ENCODE measurements at regions not wholly inside any gene's neighbourhood (a gene's known extent, or its start where the extent isn't known, plus 50 kb on each side); places are given as distances from the start of the nearest gene placed in this dataset.

GRCh38 chr6:155782739-155783459, 327.3 kb upstream of the NOX3 start:
- in situ Hi-C loops (cut with MboI): no loop called here
- 53 to 57% methylated on average over 9 of the region's 9 CpGs for WGBS, 2 experiments (ENCODE audit: low coverage in 1 of 2, low lambda C conversion rate in 2 of 2, missing lambda C conversion rate in 2 of 2)
- Histone ChIP-seq H3K4me3 (peak overlapping the region; percentile 22; the same call in 1 of the 2 replicates), H3K79me2 (ENCODE audit: insufficient read depth) (no peaks in the 10 kb centered on the region), H3K9me2 (ENCODE audit: insufficient read depth) (no peaks in the 10 kb centered on the region), H3K9ac (peak overlapping the region; percentile 37; the same call in 1 of the 2 replicates), H3F3A (ENCODE audit: insufficient read depth) (peaks cover 10% of the 10 kb centered on the region), H3K27ac (peak overlapping the region; percentile 82), H4K20me1 (ENCODE audit: insufficient read depth) (no peaks in the 10 kb centered on the region), H3K9me3 (ENCODE audit: low read depth) (no peaks in the 10 kb centered on the region), H3K4me2 (ENCODE audit: unreplicated experiment) (peak overlapping the region; percentile 64), H3K27me3 (replicated peaks; ENCODE audit: insufficient read depth) (no peaks in the 10 kb centered on the region), H3K36me3 (ENCODE audit: low read depth) (no peaks in the 10 kb centered on the region), H2AFZ (peak overlapping the region; percentile 69), H3K4me1 (ENCODE audit: insufficient read depth) (peaks cover 24% of the 10 kb centered on the region)
- no peak for TF ChIP-seq EZH2 (IDR thresholded peaks at IDR 0.05; ENCODE audit: insufficient read depth, poor library complexity, severe bottlenecking)
- TF ChIP-seq EZH2phosphoT487 (IDR thresholded peaks at IDR 0.05; ENCODE audit: insufficient read depth, low read depth): no peak
- peak; percentile 46 for DNase-seq

GRCh38 chr6:155782320-155782731, 326.7 kb upstream of the NOX3 start:
- peak overlapping the region; percentile 43 for H3K9ac ChIP-seq
- in situ Hi-C loops (cut with MboI): no loop called here

DNA sequence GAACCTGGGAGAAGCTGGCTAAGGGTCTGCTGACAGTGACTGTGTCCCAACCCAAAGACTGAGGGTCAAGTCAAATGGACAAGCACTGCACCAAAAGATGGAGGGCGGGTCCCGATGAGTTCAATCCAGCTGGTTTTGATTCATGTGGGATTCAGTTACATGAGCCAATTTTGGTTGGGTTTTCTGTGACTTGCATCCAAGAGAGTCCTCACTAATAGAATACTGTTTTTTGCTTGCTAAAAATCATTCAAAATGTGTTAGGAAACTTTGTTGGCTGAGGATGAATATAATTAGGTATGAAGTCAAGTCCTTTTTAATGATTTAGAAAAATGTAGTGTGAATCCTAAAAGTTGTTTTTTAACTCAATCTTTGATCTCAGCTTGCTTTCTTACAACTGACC, 323.8 kb upstream of the NOX3 start:
- Histone ChIP-seq H3K4me2 (ENCODE audit: unreplicated experiment) (no peak overlapping the region), H4K20me1 (ENCODE audit: insufficient read depth) (no peaks in the 10 kb centered on the region), H3F3A (ENCODE audit: insufficient read depth) (peaks cover 10% of the 10 kb centered on the region), H3K9me3 (ENCODE audit: low read depth) (no peaks in the 10 kb centered on the region), H3K36me3 (ENCODE audit: low read depth) (no peaks in the 10 kb centered on the region), H3K4me1 (ENCODE audit: insufficient read depth) (peaks cover 24% of the 10 kb centered on the region), H2AFZ (no peak overlapping the region), H3K9me2 (ENCODE audit: insufficient read depth) (no peaks in the 10 kb centered on the region), H3K27ac (no peak overlapping the region), H3K9ac (no peak overlapping the region), H3K4me3 (no peak overlapping the region), H3K79me2 (ENCODE audit: insufficient read depth) (no peaks in the 10 kb centered on the region), H3K27me3 (replicated peaks; ENCODE audit: insufficient read depth) (no peaks in the 10 kb centered on the region)
- in situ Hi-C loops (cut with MboI): no loop called here
- DNase-seq: no peak
- WGBS, 2 experiments (ENCODE audit: low coverage in 1 of 2, low lambda C conversion rate in 2 of 2, missing lambda C conversion rate in 2 of 2): 9 to 16% methylated on average over 2 of the region's 2 CpGs
- TF ChIP-seq EZH2phosphoT487 (IDR thresholded peaks at IDR 0.05; ENCODE audit: insufficient read depth, low read depth): no peak
- TF ChIP-seq EZH2 (IDR thresholded peaks at IDR 0.05; ENCODE audit: insufficient read depth, poor library complexity, severe bottlenecking): no peak

More at GRCh38 chr6:155782320-155782731, 326.7 kb upstream of the NOX3 start:
- H3K9me3 ChIP-seq (ENCODE audit: low read depth): no peaks in the 10 kb centered on the region
- H3K36me3 ChIP-seq (ENCODE audit: low read depth): no peaks in the 10 kb centered on the region
- no peaks in the 10 kb centered on the region for H3K9me2 ChIP-seq (ENCODE audit: insufficient read depth)
- H3K79me2 ChIP-seq (ENCODE audit: insufficient read depth): no peaks in the 10 kb centered on the region
- no peak for TF ChIP-seq EZH2 (IDR thresholded peaks at IDR 0.05; ENCODE audit: insufficient read depth, poor library complexity, severe bottlenecking)
- TF ChIP-seq EZH2phosphoT487 (IDR thresholded peaks at IDR 0.05; ENCODE audit: insufficient read depth, low read depth): no peak
- DNase-seq: peak; percentile 78
- H3F3A ChIP-seq (ENCODE audit: insufficient read depth): peaks cover 10% of the 10 kb centered on the region
- peak overlapping the region; percentile 69 for H2AFZ ChIP-seq
- no peaks in the 10 kb centered on the region for H4K20me1 ChIP-seq (ENCODE audit: insufficient read depth)
- H3K27me3 ChIP-seq (replicated peaks; ENCODE audit: insufficient read depth): no peaks in the 10 kb centered on the region
- H3K4me2 ChIP-seq (ENCODE audit: unreplicated experiment): peak overlapping the region; percentile 64
- H3K4me1 ChIP-seq (ENCODE audit: insufficient read depth): peaks cover 24% of the 10 kb centered on the region
- H3K4me3 ChIP-seq: peak overlapping the region; percentile 22; the same call in 1 of the 2 replicates
- peak overlapping the region; percentile 82 for H3K27ac ChIP-seq

DNA sequence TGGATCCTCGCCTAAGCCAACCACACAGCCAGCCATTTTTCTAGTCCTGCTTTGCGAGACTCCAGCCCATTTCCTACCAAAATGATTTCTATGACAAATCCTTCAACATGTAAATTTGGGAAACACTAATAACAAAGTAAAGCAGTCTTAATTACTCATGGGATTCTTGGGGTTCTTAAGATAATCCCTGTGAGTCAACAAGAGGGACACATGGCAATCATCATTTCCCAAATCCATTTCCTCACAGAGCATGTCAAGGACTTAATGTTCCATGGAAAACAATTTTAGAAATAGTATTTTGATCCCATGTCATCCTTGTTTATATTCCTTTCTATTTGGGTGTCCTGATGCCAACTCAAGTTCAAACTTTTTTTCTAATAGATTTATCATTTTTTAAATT, 322.7 kb upstream of the NOX3 start:
- H3K9me3 ChIP-seq (ENCODE audit: low read depth): no peaks in the 10 kb centered on the region
- no peaks in the 10 kb centered on the region for H3K9me2 ChIP-seq (ENCODE audit: insufficient read depth)
- DNase-seq: no peak
- no peaks in the 10 kb centered on the region for H3K27me3 ChIP-seq (replicated peaks; ENCODE audit: insufficient read depth)
- no peaks in the 10 kb centered on the region for H4K20me1 ChIP-seq (ENCODE audit: insufficient read depth)
- no peak overlapping the region for H3K4me3 ChIP-seq
- no peaks in the 10 kb centered on the region for H3K79me2 ChIP-seq (ENCODE audit: insufficient read depth)
- no peak overlapping the region for H3K4me2 ChIP-seq (ENCODE audit: unreplicated experiment)
- peaks cover 10% of the 10 kb centered on the region for H3F3A ChIP-seq (ENCODE audit: insufficient read depth)
- no peak for TF ChIP-seq EZH2 (IDR thresholded peaks at IDR 0.05; ENCODE audit: insufficient read depth, poor library complexity, severe bottlenecking)
- TF ChIP-seq EZH2phosphoT487 (IDR thresholded peaks at IDR 0.05; ENCODE audit: insufficient read depth, low read depth): no peak
- H3K36me3 ChIP-seq (ENCODE audit: low read depth): no peaks in the 10 kb centered on the region
- H3K4me1 ChIP-seq (ENCODE audit: insufficient read depth): peaks cover 20% of the 10 kb centered on the region
- 69 to 79% methylated on average over 2 of the region's 2 CpGs for WGBS, 2 experiments (ENCODE audit: low coverage in 1 of 2, low lambda C conversion rate in 2 of 2, missing lambda C conversion rate in 2 of 2)
- no peak overlapping the region for H3K9ac ChIP-seq
- H3K27ac ChIP-seq: no peak overlapping the region
- in situ Hi-C loops (cut with MboI): no loop called here
- H2AFZ ChIP-seq: no peak overlapping the region

Data from GM23248 (cell line).